ENCODE measurements at regions not wholly inside any gene's neighbourhood (a gene's known extent, or its start where the extent isn't known, plus 50 kb on each side); places are given as distances from the start of the nearest gene placed in this dataset.

DNA sequence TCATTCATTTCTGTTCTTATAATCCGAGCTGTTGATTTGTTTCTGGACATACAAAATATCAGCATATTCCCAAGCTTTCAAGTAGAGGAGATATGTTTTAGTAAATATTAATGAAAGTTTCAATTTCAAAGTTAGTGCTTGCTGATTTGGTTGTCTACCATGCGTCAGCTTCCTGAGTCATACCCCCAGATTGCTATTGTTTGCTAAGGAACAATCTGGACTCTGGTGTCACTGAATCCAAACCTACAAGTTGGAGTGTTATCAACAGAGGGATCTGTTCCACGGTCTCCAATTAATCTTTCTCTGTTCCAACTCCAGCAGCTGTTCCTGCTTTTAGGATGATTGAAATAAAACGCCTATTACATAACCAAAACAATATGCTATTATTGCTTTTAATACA lies 96.1 kb upstream of the FAM9A start:
- no peak for DNase-seq
- no peaks in the 10 kb centered on the region for H3K9me3 ChIP-seq
- H3K4me1 ChIP-seq (ENCODE audit: insufficient read depth): no peaks in the 10 kb centered on the region
- 61 to 64% (median 62%) methylated on average over 4 of the region's 4 CpGs for WGBS, 3 donors
- H3K4me3 ChIP-seq: no peak overlapping the region
- no peaks in the 10 kb centered on the region for H3K36me3 ChIP-seq
- no peaks in the 10 kb centered on the region for H3K27me3 ChIP-seq
- intact Hi-C loops (cut with DNase I): no loop called here
- no peak for TF ChIP-seq EP300 (IDR thresholded peaks at IDR 0.05)
- TF ChIP-seq, protein P1, sequence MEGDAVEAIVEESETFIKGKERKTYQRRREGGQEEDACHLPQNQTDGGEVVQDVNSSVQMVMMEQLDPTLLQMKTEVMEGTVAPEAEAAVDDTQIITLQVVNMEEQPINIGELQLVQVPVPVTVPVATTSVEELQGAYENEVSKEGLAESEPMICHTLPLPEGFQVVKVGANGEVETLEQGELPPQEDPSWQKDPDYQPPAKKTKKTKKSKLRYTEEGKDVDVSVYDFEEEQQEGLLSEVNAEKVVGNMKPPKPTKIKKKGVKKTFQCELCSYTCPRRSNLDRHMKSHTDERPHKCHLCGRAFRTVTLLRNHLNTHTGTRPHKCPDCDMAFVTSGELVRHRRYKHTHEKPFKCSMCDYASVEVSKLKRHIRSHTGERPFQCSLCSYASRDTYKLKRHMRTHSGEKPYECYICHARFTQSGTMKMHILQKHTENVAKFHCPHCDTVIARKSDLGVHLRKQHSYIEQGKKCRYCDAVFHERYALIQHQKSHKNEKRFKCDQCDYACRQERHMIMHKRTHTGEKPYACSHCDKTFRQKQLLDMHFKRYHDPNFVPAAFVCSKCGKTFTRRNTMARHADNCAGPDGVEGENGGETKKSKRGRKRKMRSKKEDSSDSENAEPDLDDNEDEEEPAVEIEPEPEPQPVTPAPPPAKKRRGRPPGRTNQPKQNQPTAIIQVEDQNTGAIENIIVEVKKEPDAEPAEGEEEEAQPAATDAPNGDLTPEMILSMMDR (IDR thresholded peaks at IDR 0.05): no peak
- TF ChIP-seq POLR2A (IDR thresholded peaks at IDR 0.05): no peak
- H3K27ac ChIP-seq: no peak overlapping the region

DNA sequence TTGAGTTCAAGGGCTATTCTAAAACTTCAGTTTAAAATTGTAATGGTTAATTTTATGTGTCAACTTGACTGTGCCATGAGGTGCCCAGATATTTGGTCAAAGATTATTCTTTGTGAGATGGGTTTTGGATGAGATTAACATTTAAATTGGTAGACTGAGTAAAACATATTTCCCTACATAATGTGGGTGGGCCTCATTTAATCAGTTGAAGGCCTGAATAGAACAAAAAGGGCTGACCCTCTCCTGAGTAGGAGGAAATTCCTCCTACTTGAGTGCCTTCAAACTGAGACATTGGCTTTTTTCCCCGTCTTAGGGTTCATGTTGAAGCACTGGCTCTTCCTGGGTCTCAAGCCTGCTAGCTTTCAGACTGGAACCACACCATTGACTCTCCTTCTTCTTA lies 89.6 kb upstream of the FAM9A start:
- no peaks in the 10 kb centered on the region for H3K4me1 ChIP-seq (ENCODE audit: insufficient read depth)
- 58 to 76% (median 71%) methylated on average over 1 of the region's 1 CpG for whole genome bisulfite sequencing, 3 donors
- no peak for DNase-seq
- H3K36me3 ChIP-seq: no peaks in the 10 kb centered on the region
- no peak overlapping the region for H3K4me3 ChIP-seq
- intact Hi-C loops (cut with DNase I): no loop called here
- H3K9me3 ChIP-seq: no peaks in the 10 kb centered on the region
- TF ChIP-seq EP300 (IDR thresholded peaks at IDR 0.05) (no peak), POLR2A (IDR thresholded peaks at IDR 0.05) (no peak)
- TF ChIP-seq, protein P1 (IDR thresholded peaks at IDR 0.05): no peak
- no peaks in the 10 kb centered on the region for H3K27me3 ChIP-seq
- H3K27ac ChIP-seq: no peak overlapping the region

DNA sequence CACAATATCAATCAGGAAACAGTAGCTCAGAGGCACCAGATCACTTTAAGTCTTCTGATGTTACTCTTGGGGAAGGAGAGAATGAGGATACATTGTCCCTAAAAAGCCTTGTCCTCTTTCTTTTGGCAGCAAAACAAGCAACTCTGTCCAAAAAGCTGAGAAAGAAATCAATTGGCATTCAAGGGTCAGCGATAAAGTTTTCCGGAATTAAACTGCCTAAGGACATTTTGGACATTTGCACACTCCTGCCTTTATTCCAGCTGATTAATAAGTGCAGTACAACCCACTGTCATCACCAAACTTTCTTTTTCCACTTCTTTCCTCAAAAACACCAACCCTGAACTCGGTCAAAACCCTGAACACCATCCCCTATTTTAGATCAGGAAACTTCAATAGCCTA lies 85.8 kb upstream of the FAM9A start:
- Histone ChIP-seq H3K36me3 (no peaks in the 10 kb centered on the region), H3K9me3 (no peaks in the 10 kb centered on the region), H3K27me3 (no peaks in the 10 kb centered on the region), H3K4me3 (no peak overlapping the region), H3K4me1 (ENCODE audit: insufficient read depth) (no peaks in the 10 kb centered on the region), H3K27ac (no peak overlapping the region)
- 52 to 81% (median 69%) methylated on average over 3 of the region's 3 CpGs for WGBS, 3 donors
- no peak for TF ChIP-seq EP300 (IDR thresholded peaks at IDR 0.05)
- TF ChIP-seq, protein P1 (IDR thresholded peaks at IDR 0.05): no peak
- no peak for TF ChIP-seq POLR2A (IDR thresholded peaks at IDR 0.05)
- no peak for DNase-seq
- intact Hi-C loops (cut with DNase I): no loop called here

DNA sequence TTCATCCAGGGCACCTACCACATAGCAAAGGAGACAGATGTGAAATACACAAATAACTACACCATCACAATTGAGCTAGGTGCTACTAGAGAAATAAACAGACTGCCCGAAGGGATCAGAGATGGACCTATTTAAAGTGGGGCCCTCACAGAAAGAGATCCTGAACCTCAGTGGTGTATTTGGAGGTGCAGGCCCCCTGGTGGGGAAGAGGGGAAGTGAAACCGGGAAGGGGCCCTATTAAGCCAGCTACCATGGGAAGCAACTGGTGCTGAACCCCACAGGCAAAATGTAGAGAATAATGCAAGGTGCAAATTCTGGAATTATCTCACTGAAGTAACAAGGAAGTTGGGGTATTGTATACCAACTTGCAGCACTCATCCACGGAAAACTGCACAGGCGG lies 78.6 kb upstream of the FAM9A start:
- 42 to 47% (median 46%) methylated on average over 4 of the region's 4 CpGs for WGBS, 3 donors
- H3K9me3 ChIP-seq: no peaks in the 10 kb centered on the region
- H3K27me3 ChIP-seq: no peaks in the 10 kb centered on the region
- intact Hi-C loops (cut with DNase I): loop anchor here in 1 of 4 donors (10.0 kb wide), 1 partner anchor 805 kb away; no protein-coding TSS in a partner anchor
- no peak overlapping the region for H3K27ac ChIP-seq
- DNase-seq: no peak
- no peaks in the 10 kb centered on the region for H3K36me3 ChIP-seq
- TF ChIP-seq EP300 (IDR thresholded peaks at IDR 0.05) (no peak), POLR2A (IDR thresholded peaks at IDR 0.05) (no peak)
- TF ChIP-seq, protein P1 (IDR thresholded peaks at IDR 0.05): no peak
- H3K4me3 ChIP-seq: no peak overlapping the region
- no peaks in the 10 kb centered on the region for H3K4me1 ChIP-seq (ENCODE audit: insufficient read depth)
